KMS-11 (cell line): ENCODE measurements at regions not wholly inside any gene's neighbourhood (a gene's known extent, or its start where the extent isn't known, plus 50 kb on each side); places are given as distances from the start of the nearest gene placed in this dataset.

Experiments
- H2AFZ ChIP-seq: fragments of 200-600 bp; sonication (generic); 2 replicates; pipeline ENCODE4 v1.6.1; 2016; ENCODE audit warnings: antibody characterized with exemption, mixed run types, low read depth
- H3K27ac ChIP-seq: fragments of 200-600 bp; sonication (generic); 2 replicates; pipeline ENCODE4 v1.6.1; 2016; ENCODE audit warnings: mild to moderate bottlenecking, mixed run types
- H3K27me3 ChIP-seq: fragments of 200-600 bp; sonication (generic); 2 replicates; pipeline ENCODE4 v1.6.1; 2017; ENCODE audit warnings: mild to moderate bottlenecking, low read depth, mixed run types, moderate library complexity; ENCODE audit not compliant: insufficient read depth
- H3K36me3 ChIP-seq: fragments of 200-600 bp; sonication (generic); 2 replicates; pipeline ENCODE4 v1.6.1; 2017; ENCODE audit warnings: mild to moderate bottlenecking, mixed run types; ENCODE audit not compliant: insufficient read depth
- H3K4me1 ChIP-seq: fragments of 200-600 bp; sonication (generic); 2 replicates; pipeline ENCODE4 v1.6.1; 2016; ENCODE audit warnings: mild to moderate bottlenecking, low read depth, mixed run types; ENCODE audit not compliant: poor library complexity, severe bottlenecking
- H3K4me2 ChIP-seq: fragments of 200-600 bp; sonication (generic); 2 replicates; pipeline ENCODE4 v1.7.0; 2016; ENCODE audit warnings: mild to moderate bottlenecking, mixed run types
- H3K4me3 ChIP-seq: fragments of 200-600 bp; sonication (generic); IDR thresholded peaks from 2 replicates; pipeline ENCODE4 v1.6.1; 2017; ENCODE audit warnings: low read depth, low read length, mixed read lengths; ENCODE audit not compliant: insufficient read depth
- H3K79me2 ChIP-seq: fragments of 200-600 bp; sonication (generic); 2 replicates; pipeline ENCODE4 v1.6.1; 2016; ENCODE audit warnings: low read depth, mixed run types; ENCODE audit not compliant: insufficient read depth
- H3K9ac ChIP-seq: fragments of 200-600 bp; sonication (generic); 2 replicates; pipeline ENCODE4 v1.6.1; 2016; ENCODE audit warnings: mild to moderate bottlenecking, mixed run types
- H4K20me1 ChIP-seq: fragments of 200-600 bp; sonication (generic); 2 replicates; pipeline ENCODE4 v1.6.1; 2016; ENCODE audit warnings: mild to moderate bottlenecking, mixed run types; ENCODE audit not compliant: insufficient read depth
- CTCF ChIP-seq: fragments of 200-600 bp; sonication (generic); conservative IDR thresholded peaks from 2 replicates; pipeline ENCODE4 v1.6.1; 2017; ENCODE audit warnings: low read depth, mild to moderate bottlenecking, antibody characterized with exemption, low read length, moderate library complexity, mixed read lengths

GRCh38 chr19:29090783-29091526 lies 122.0 kb downstream of the UQCRFS1 start:
- no peaks in the 10 kb centered on the region for H4K20me1 ChIP-seq
- no peaks in the 10 kb centered on the region for H3K79me2 ChIP-seq
- no peak overlapping the region for H3K9ac ChIP-seq
- H3K4me1 ChIP-seq: no peaks in the 10 kb centered on the region
- H3K27me3 ChIP-seq: no peaks in the 10 kb centered on the region
- no peak overlapping the region for H3K4me3 ChIP-seq
- no peak for TF ChIP-seq CTCF
- no peak overlapping the region for H3K4me2 ChIP-seq
- H3K27ac ChIP-seq: no peak overlapping the region
- no peak overlapping the region for H2AFZ ChIP-seq
- no peaks in the 10 kb centered on the region for H3K36me3 ChIP-seq

- no peaks in the 10 kb centered on the region for H3K27me3 ChIP-seq
- no peaks in the 10 kb centered on the region for H3K79me2 ChIP-seq
- no peak overlapping the region for H3K27ac ChIP-seq
- no peak overlapping the region for H3K9ac ChIP-seq
- no peak for TF ChIP-seq CTCF
- no peaks in the 10 kb centered on the region for H3K36me3 ChIP-seq
- H4K20me1 ChIP-seq: no peaks in the 10 kb centered on the region
- H3K4me3 ChIP-seq: no peak overlapping the region
- H3K4me1 ChIP-seq: no peaks in the 10 kb centered on the region
- H2AFZ ChIP-seq: no peak overlapping the region
- no peak overlapping the region for H3K4me2 ChIP-seq
Measured at GRCh38 chr19:29089315-29089870, 123.6 kb downstream of the UQCRFS1 start.

- TF ChIP-seq CTCF: no peak
- Histone ChIP-seq H3K27ac (no peak overlapping the region), H3K4me1 (no peaks in the 10 kb centered on the region), H3K36me3 (no peaks in the 10 kb centered on the region), H3K4me3 (no peak overlapping the region), H3K4me2 (no peak overlapping the region), H3K27me3 (no peaks in the 10 kb centered on the region), H3K79me2 (no peaks in the 10 kb centered on the region), H2AFZ (no peak overlapping the region), H3K9ac (no peak overlapping the region), H4K20me1 (no peaks in the 10 kb centered on the region)
Measured at GRCh38 chr19:29088761-29089160, 124.2 kb downstream of the UQCRFS1 start.

- no peak overlapping the region for H3K4me3 ChIP-seq
Measured at GRCh38 chr19:29086646-29087045, 126.3 kb downstream of the UQCRFS1 start.

More at GRCh38 chr19:29086646-29087045, 126.3 kb downstream of the UQCRFS1 start:
- H3K4me2 ChIP-seq: no peak overlapping the region
- no peaks in the 10 kb centered on the region for H3K4me1 ChIP-seq
- TF ChIP-seq CTCF: no peak
- no peaks in the 10 kb centered on the region for H3K27me3 ChIP-seq
- H2AFZ ChIP-seq: no peak overlapping the region
- H3K79me2 ChIP-seq: no peaks in the 10 kb centered on the region
- H3K36me3 ChIP-seq: no peaks in the 10 kb centered on the region
- H3K27ac ChIP-seq: no peak overlapping the region
- no peak overlapping the region for H3K9ac ChIP-seq
- H4K20me1 ChIP-seq: no peaks in the 10 kb centered on the region
